ENCODE measurements at regions not wholly inside any gene's neighbourhood (a gene's known extent, or its start where the extent isn't known, plus 50 kb on each side); places are given as distances from the start of the nearest gene placed in this dataset.

- TF ChIP-seq CTCF (conservative IDR thresholded peaks at IDR 0.05), result no peak
- H3K4me3 Mint-ChIP-seq, result no peak overlapping the region
- H3K79me1 ChIP-seq (ENCODE audit: insufficient read depth, low read depth, low read length, poor library complexity, severe bottlenecking), result no peaks in the 10 kb centered on the region
Measured at GRCh38 chr11:10386861-10387205, 68.2 kb upstream of the AMPD3 start.

More at GRCh38 chr11:10386861-10387205, 68.2 kb upstream of the AMPD3 start:
- no peak overlapping the region for H2BK12ac ChIP-seq (ENCODE audit: insufficient read length, low read depth, low read length)
- H4K8ac ChIP-seq (replicated peaks; ENCODE audit: insufficient read length, low read depth, low read length), result no peak overlapping the region
- no peak overlapping the region for H4K91ac ChIP-seq (ENCODE audit: insufficient read length, low read depth, low read length)
- no peaks in the 10 kb centered on the region for H3K79me2 ChIP-seq (ENCODE audit: insufficient read depth, low read length)
- no peak overlapping the region for H3K4me2 ChIP-seq (ENCODE audit: insufficient read depth, insufficient read length, low read length)
- H3K23me2 ChIP-seq (ENCODE audit: insufficient read length, low read depth, low read length, poor library complexity, severe bottlenecking), result no peaks in the 10 kb centered on the region
- H3K9me3 Mint-ChIP-seq, result peaks cover 7 to 14% of the 10 kb centered on the region in 2 experiments; a peak in 4 of 5 replicates
- WGBS (ENCODE audit: extremely low coverage, insufficient read length, low lambda C conversion rate), result no CpG with 5 or more reads among the region's 6 CpGs
- H3K9ac ChIP-seq (ENCODE audit: extremely low read depth, insufficient read length, low read length), result no peak overlapping the region
- H2AFZ ChIP-seq (ENCODE audit: low read length), result no peak overlapping the region
- H3K27me3 ChIP-seq (ENCODE audit: insufficient read depth, low read length), result no peaks in the 10 kb centered on the region
- peaks cover 9% of the 10 kb centered on the region for H3K27me3 Mint-ChIP-seq (ENCODE audit: low read depth)
- H3K4me1 Mint-ChIP-seq, result peaks cover 13 to 20% of the 10 kb centered on the region in 2 experiments
- H3K27ac Mint-ChIP-seq, result peak overlapping the region in 1 of 3 experiments; percentile 33; a peak in 2 of 7 replicates
- no peaks in the 10 kb centered on the region for H4K20me1 ChIP-seq (ENCODE audit: control insufficient read depth, insufficient read depth, insufficient read length)
- H3K4ac ChIP-seq (ENCODE audit: low read depth, low read length), result no peak overlapping the region
- H2BK5ac ChIP-seq (ENCODE audit: insufficient read length, low read length), result no peak overlapping the region
- no peak overlapping the region for H3K23ac ChIP-seq (ENCODE audit: insufficient read length, low read depth, low read length)
- H4K5ac ChIP-seq (ENCODE audit: insufficient read length, low read depth, low read length), result no peak overlapping the region
- no peak overlapping the region for H2BK20ac ChIP-seq (ENCODE audit: low read depth, low read length, poor library complexity, severe bottlenecking)
- H3T11ph ChIP-seq (ENCODE audit: low read length), result no peak overlapping the region
- H2BK15ac ChIP-seq (ENCODE audit: low read depth, low read length), result no peak overlapping the region
- no peak for DNase-seq
- no peak overlapping the region for H3K27ac ChIP-seq (ENCODE audit: insufficient read length, low read depth, low read length)
- H3K14ac ChIP-seq (ENCODE audit: insufficient read depth, low read length), result no peak overlapping the region
- H3K56ac ChIP-seq (ENCODE audit: insufficient read length, low read depth, low read length), result no peak overlapping the region
- peaks cover 0 to 10% (median 10%) of the 10 kb centered on the region in 3 experiments for H3K36me3 Mint-ChIP-seq (ENCODE audit: insufficient read depth in 1 of 3, low read depth in 3 of 3)
- H2AK5ac ChIP-seq (ENCODE audit: insufficient read length, low read length), result no peak overlapping the region
- no peak overlapping the region for H2BK120ac ChIP-seq (ENCODE audit: low read depth, low read length, poor library complexity, severe bottlenecking)
- H3K9me3 ChIP-seq (ENCODE audit: control insufficient read depth, low read depth, low read length), result no peaks in the 10 kb centered on the region
- H3K4me1 ChIP-seq (ENCODE audit: insufficient read depth, low read length), result no peaks in the 10 kb centered on the region; the same call in 1 of the 2 replicates
- H3K18ac ChIP-seq (ENCODE audit: insufficient read length, low read depth, low read length), result no peak overlapping the region

Data from H9 (cell line).